GM12878 (cell line): ENCODE measurements at regions not wholly inside any gene's neighbourhood (a gene's known extent, or its start where the extent isn't known, plus 50 kb on each side); places are given as distances from the start of the nearest gene placed in this dataset.

Experiments used
- ATAC-seq: fragments of 200-7000 bp; cut with Tn5 transposase; 3 replicates; pipeline ENCODE4 v1.9.1; 2020; ENCODE audit warnings: mild to moderate bottlenecking, moderate library complexity
- BruUV-seq: library from RNA; stranded (reverse); fragments of 400-500 nt; replicated peaks from 2 replicates; lab custom pipeline; 2021; lab: Mats Ljungman, UMichigan
- CTCF ChIA-PET: fragments of 300-600 bp; sonication (Branson Sonifier 250); formaldehyde crosslinking; extraction: SDS; loops from one replicate; lab custom pipeline; 2021; ENCODE audit warnings: inconsistent platforms; lab: Yijun Ruan, JAX
- POLR2A ChIA-PET: fragments of 350-600 bp; formaldehyde crosslinking; extraction: SDS; loops from one replicate; lab custom pipeline; 2021; ENCODE audit warnings: inconsistent platforms; lab: Charles Lee
- RAD21 ChIA-PET: fragments of 300-600 bp; sonication (Branson Sonifier 250); formaldehyde crosslinking; loops from one replicate; lab custom pipeline; 2023; ENCODE audit warnings: antibody characterized with exemption; ENCODE audit not compliant: unreplicated experiment; lab: Charles Lee
- SMC1A ChIA-PET: fragments of 300-600 bp; sonication (Branson Sonifier 250); formaldehyde crosslinking; loops from one replicate; lab custom pipeline; 2023; ENCODE audit not compliant: unreplicated experiment, uncharacterized antibody; lab: Charles Lee
- DNase-seq: peaks from one replicate; pipeline ENCODE4 v3.0.0-alpha.2; 2011; ENCODE audit warnings: low read depth, low spot score
- FAIRE-seq: peaks from 3 replicates; lab custom pipeline; 2011; peaks lifted over from hg19 to GRCh38; lab: Jason Lieb, UNC
- H2AFZ ChIP-seq: 2 replicates; pipeline ENCODE4 v1.6.0; 2011; ENCODE audit warnings: low read depth, low read length, control low read depth; ENCODE audit not compliant: control insufficient read depth
- H3K27ac ChIP-seq: 2 replicates; pipeline ENCODE4 v1.5.1; 2011; ENCODE audit warnings: control low read depth; ENCODE audit not compliant: control insufficient read depth, insufficient read depth
- H3K27me3 ChIP-seq, 2 experiments: replicated peaks in 1 of 2; 2 replicates each; pipeline versions ENCODE4 v1.6.0 to v1.6.1; 2011; ENCODE audit warnings: low read length in 1 of 2; ENCODE audit not compliant: control insufficient read depth in 2 of 2, insufficient read depth in 2 of 2
- H3K36me3 ChIP-seq, 2 experiments: 2 replicates each; pipeline ENCODE4 v1.5.1; 2011; ENCODE audit warnings: low read length in 1 of 2; ENCODE audit not compliant: control insufficient read depth in 2 of 2, insufficient read depth in 2 of 2
- H3K4me1 ChIP-seq: 2 replicates; pipeline ENCODE4 v1.6.1; 2011; ENCODE audit warnings: mild to moderate bottlenecking, low read length, moderate library complexity, mixed read lengths; ENCODE audit not compliant: control insufficient read depth, insufficient read depth
- H3K4me2 ChIP-seq: 2 replicates; pipeline ENCODE4 v1.6.0; 2011; ENCODE audit warnings: control low read depth; ENCODE audit not compliant: control insufficient read depth, insufficient read depth
- H3K4me3 ChIP-seq: fragments of 200-600 bp; sonication (generic); 2 replicates; pipeline ENCODE4 v1.5.1; 2016
- H3K79me2 ChIP-seq: 2 replicates; pipeline ENCODE4 v1.6.0; 2011; ENCODE audit warnings: low read length; ENCODE audit not compliant: control insufficient read depth, insufficient read depth
- H3K9ac ChIP-seq: 2 replicates; pipeline ENCODE4 v1.8.0; 2011; ENCODE audit warnings: low read length, control low read depth, mixed read lengths; ENCODE audit not compliant: control insufficient read depth, insufficient read depth
- H3K9me3 ChIP-seq: replicated peaks from 3 replicates; pipeline ENCODE4 v1.5.1; 2011; ENCODE audit warnings: mild to moderate bottlenecking, low read length; ENCODE audit not compliant: control insufficient read depth, insufficient read depth
- H4K20me1 ChIP-seq: 2 replicates; pipeline ENCODE4 v1.6.0; 2011; ENCODE audit not compliant: control insufficient read depth, insufficient read depth
- ATF2 ChIP-seq: IDR thresholded peaks from 2 replicates; pipeline ENCODE4 v1.6.1; 2012; ENCODE audit warnings: low read length, inconsistent platforms
- EZH2 ChIP-seq: IDR thresholded peaks from 2 replicates; pipeline ENCODE4 v1.6.1; 2012; ENCODE audit warnings: low read depth, mild to moderate bottlenecking, control low read depth, inconsistent platforms, low read length, borderline replicate concordance; ENCODE audit not compliant: control insufficient read depth
- FOXK2 ChIP-seq: fragments of 450-650 bp; IDR thresholded peaks from 2 replicates; pipeline ENCODE4 v1.6.1; 2017; ENCODE audit warnings: mild to moderate bottlenecking, moderate library complexity
- IKZF2 ChIP-seq, 2 experiments: fragments of 450-650 bp; IDR thresholded peaks; 2 replicates each; pipeline ENCODE4 v1.6.1; 2017; ENCODE audit warnings: mild to moderate bottlenecking in 2 of 2, moderate library complexity in 2 of 2
- IRF4 ChIP-seq: IDR thresholded peaks from 2 replicates; pipeline ENCODE4 v1.6.1; 2011; ENCODE audit warnings: low read depth, low read length
- MEF2A ChIP-seq: IDR thresholded peaks from 2 replicates; pipeline ENCODE4 v1.6.1; 2011; ENCODE audit warnings: low read depth, mild to moderate bottlenecking, low read length, moderate library complexity; ENCODE audit not compliant: insufficient read depth
- MTA2 ChIP-seq: fragments of 450-650 bp; IDR thresholded peaks from 2 replicates; pipeline ENCODE4 v1.6.1; 2016; ENCODE audit warnings: low read depth, mild to moderate bottlenecking, moderate library complexity
- PAX8 ChIP-seq: fragments of 450-650 bp; IDR thresholded peaks from 2 replicates; pipeline ENCODE4 v1.6.1; 2017; ENCODE audit warnings: mild to moderate bottlenecking, moderate library complexity
- SIN3A ChIP-seq: IDR thresholded peaks from 2 replicates; pipeline ENCODE4 v1.6.1; 2012; ENCODE audit warnings: low read depth, low read length, improper control_type of control experiment
- SPI1 ChIP-seq: IDR thresholded peaks from 2 replicates; pipeline ENCODE4 v1.6.1; 2011; ENCODE audit warnings: low read depth, mild to moderate bottlenecking, low read length, moderate library complexity, borderline replicate concordance; ENCODE audit not compliant: insufficient read depth
- SUZ12 ChIP-seq: fragments of 200-600 bp; sonication (generic); IDR thresholded peaks from one replicate; pipeline ENCODE4 v1.6.1; 2018; ENCODE audit warnings: antibody characterized with exemption, mild to moderate bottlenecking; ENCODE audit not compliant: unreplicated experiment
- ZNF687 ChIP-seq: fragments of 450-650 bp; IDR thresholded peaks from 2 replicates; pipeline ENCODE4 v1.6.1; 2017; ENCODE audit warnings: mild to moderate bottlenecking, moderate library complexity
- whole genome bisulfite sequencing: methylation state at CpG from one replicate; pipeline ENCODE4 v1.1.6; 2016; ENCODE audit warnings: low lambda C conversion rate; ENCODE audit not compliant: insufficient replicate concordance, insufficient coverage; ENCODE audit errors: missing lambda C conversion rate; 5-methylcytosine and 5-hydroxymethylcytosine counted together
- in situ Hi-C: fragments of 300-500 bp; cut with MboI; formaldehyde crosslinking; loops from 9 replicates; pipeline ENCODE4 v1.14.3; 2018; ENCODE audit warnings: mixed read lengths
- intact Hi-C: fragments of 100-400 bp; cut with micrococcal nuclease; formaldehyde crosslinking; loops from one replicate; pipeline ENCODE4 v1.14.2; 2022; ENCODE audit not compliant: unreplicated experiment
- TF ChIP-seq, protein P1 (sequence below): fragments of 450-650 bp; formaldehyde crosslinking; IDR thresholded peaks from 2 replicates; pipeline ENCODE4 v1.4.0; 2020; ENCODE audit warnings: mild to moderate bottlenecking, moderate library complexity

GRCh38 chr13:29969286-29969685, 118.9 kb upstream of the UBL3 start (continued):
- TF ChIP-seq ZNF687 (no peak), SPI1 (no peak), EZH2 (no peak), ATF2 (no peak), MTA2 (no peak)
- TF ChIP-seq, all 136 proteins: peak for 0

GRCh38 chr13:29964181-29964845, 113.9 kb upstream of the UBL3 start:
- no peak overlapping the region for H3K4me2 ChIP-seq
- H3K27me3 ChIP-seq = no peaks in the 10 kb centered on the region; a peak in 1 of 4 replicates
- no peaks in the 10 kb centered on the region for H3K36me3 ChIP-seq
- H3K79me2 ChIP-seq = no peaks in the 10 kb centered on the region
- no peaks in the 10 kb centered on the region; the same call in 2 of the 3 replicates for H3K9me3 ChIP-seq
- H3K4me3 ChIP-seq = no peak overlapping the region
- no peak for ATAC-seq
- no TSS peak for BruUV-seq
- ChIA-PET POLR2A (no interaction called here), CTCF (interaction anchor here (1.9 kb wide), 1 partner anchor 149 kb away, joined by 5 read pairs; no protein-coding TSS in a partner anchor), SMC1A (interaction anchor here (0.7 kb wide), 1 partner anchor 113 kb away, joined by 4 read pairs; no protein-coding TSS in a partner anchor), RAD21 (no interaction called here)
- no peaks in the 10 kb centered on the region for H4K20me1 ChIP-seq
- no peak overlapping the region for H3K9ac ChIP-seq
- DNase-seq = no peak
- no peaks in the 10 kb centered on the region for H3K4me1 ChIP-seq
- in situ Hi-C loops (no loop called here), intact Hi-C loops (no loop called here)
- 37% methylated on average over 10 of the region's 10 CpGs for WGBS
- FAIRE-seq = no peak
- no peak overlapping the region for H2AFZ ChIP-seq
- no peak overlapping the region for H3K27ac ChIP-seq
- no peak for TF ChIP-seq FOXK2
- TF ChIP-seq, protein P1, sequence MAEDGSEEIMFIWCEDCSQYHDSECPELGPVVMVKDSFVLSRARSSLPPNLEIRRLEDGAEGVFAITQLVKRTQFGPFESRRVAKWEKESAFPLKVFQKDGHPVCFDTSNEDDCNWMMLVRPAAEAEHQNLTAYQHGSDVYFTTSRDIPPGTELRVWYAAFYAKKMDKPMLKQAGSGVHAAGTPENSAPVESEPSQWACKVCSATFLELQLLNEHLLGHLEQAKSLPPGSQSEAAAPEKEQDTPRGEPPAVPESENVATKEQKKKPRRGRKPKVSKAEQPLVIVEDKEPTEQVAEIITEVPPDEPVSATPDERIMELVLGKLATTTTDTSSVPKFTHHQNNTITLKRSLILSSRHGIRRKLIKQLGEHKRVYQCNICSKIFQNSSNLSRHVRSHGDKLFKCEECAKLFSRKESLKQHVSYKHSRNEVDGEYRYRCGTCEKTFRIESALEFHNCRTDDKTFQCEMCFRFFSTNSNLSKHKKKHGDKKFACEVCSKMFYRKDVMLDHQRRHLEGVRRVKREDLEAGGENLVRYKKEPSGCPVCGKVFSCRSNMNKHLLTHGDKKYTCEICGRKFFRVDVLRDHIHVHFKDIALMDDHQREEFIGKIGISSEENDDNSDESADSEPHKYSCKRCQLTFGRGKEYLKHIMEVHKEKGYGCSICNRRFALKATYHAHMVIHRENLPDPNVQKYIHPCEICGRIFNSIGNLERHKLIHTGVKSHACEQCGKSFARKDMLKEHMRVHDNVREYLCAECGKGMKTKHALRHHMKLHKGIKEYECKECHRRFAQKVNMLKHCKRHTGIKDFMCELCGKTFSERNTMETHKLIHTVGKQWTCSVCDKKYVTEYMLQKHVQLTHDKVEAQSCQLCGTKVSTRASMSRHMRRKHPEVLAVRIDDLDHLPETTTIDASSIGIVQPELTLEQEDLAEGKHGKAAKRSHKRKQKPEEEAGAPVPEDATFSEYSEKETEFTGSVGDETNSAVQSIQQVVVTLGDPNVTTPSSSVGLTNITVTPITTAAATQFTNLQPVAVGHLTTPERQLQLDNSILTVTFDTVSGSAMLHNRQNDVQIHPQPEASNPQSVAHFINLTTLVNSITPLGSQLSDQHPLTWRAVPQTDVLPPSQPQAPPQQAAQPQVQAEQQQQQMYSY (CRISPR knock-in tag) = no peak
- TF ChIP-seq IRF4 = no peak
- TF ChIP-seq SUZ12 = no peak
- TF ChIP-seq MEF2A = no peak
- no peak for TF ChIP-seq SIN3A
- TF ChIP-seq IKZF2 (IDR thresholded peaks at IDR 0.05) = no peak
- no peak for TF ChIP-seq PAX8
